ENCODE measurements at regions not wholly inside any gene's neighbourhood (a gene's known extent, or its start where the extent isn't known, plus 50 kb on each side); places are given as distances from the start of the nearest gene placed in this dataset.

DNA sequence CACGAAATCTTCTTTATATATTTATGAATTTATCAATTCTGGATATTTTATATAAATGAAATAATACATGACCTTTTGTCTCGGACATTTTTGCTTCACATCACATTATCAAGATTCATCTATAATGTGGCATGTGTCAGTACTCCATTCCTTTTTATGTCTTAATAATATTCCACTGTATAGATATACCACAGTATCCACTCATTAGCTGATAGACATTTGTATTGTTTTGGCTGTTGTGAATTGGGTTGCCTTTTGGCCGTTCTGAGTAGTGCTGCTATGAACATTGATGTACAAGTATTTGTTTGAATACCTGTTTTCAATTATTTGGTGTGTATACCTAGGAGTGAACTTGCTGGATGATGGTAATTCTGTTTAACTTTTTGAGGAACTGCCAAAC lies 323.8 kb upstream of the CA10 start:
- H3K56ac ChIP-seq (ENCODE audit: extremely low read depth, insufficient read depth, low read length): no peak overlapping the region
- H4K20me1 ChIP-seq (ENCODE audit: insufficient read depth, low read length): no peaks in the 10 kb centered on the region
- no peak overlapping the region for H2BK120ac ChIP-seq (ENCODE audit: low read depth, low read length)
- ATAC-seq (ENCODE audit: low read depth) (no peak), DNase-seq (no peak)
- no peaks in the 10 kb centered on the region for H3K27me3 ChIP-seq (ENCODE audit: control insufficient read depth, insufficient read depth, low read length)
- no peak overlapping the region for H3K4me3 ChIP-seq (ENCODE audit: insufficient read depth, low read depth, low read length)
- in situ Hi-C loops (cut with MboI; ENCODE audit: low sequenced_read_pairs) (no loop called here), intact Hi-C loops (cut with micrococcal nuclease) (no loop called here), dilution Hi-C loops (cut with HindIII; ENCODE audit: low sequenced_read_pairs, unreplicated experiment) (no loop called here)
- no TSS peak for BruUV-seq (replicated peaks)
- no peaks in the 10 kb centered on the region for H3K36me3 ChIP-seq (ENCODE audit: control insufficient read depth, insufficient read depth, low read length)
- no peak overlapping the region for H2AK5ac ChIP-seq (ENCODE audit: low read depth, low read length)
- H4K8ac ChIP-seq (ENCODE audit: low read depth in 2 of 2, low read length in 2 of 2): no peak overlapping the region
- H3K4ac ChIP-seq (ENCODE audit: low read depth, low read length): no peak overlapping the region
- no peak overlapping the region for H3K23ac ChIP-seq (ENCODE audit: low read depth, low read length)
- H3K27ac ChIP-seq (ENCODE audit: insufficient read depth, low read length): no peak overlapping the region
- ChIA-PET POLR2A (ENCODE audit: unreplicated experiment) (no interaction called here), CTCF (no interaction called here)
- no peaks in the 10 kb centered on the region for H3K9me1 ChIP-seq (ENCODE audit: insufficient read depth, low read length)
- H3K79me1 ChIP-seq (ENCODE audit: low read depth in 1 of 2, low read length in 2 of 2): no peaks in the 10 kb centered on the region
- H2BK5ac ChIP-seq (ENCODE audit: low read depth, low read length, poor library complexity, severe bottlenecking): no peak overlapping the region
- H4K91ac ChIP-seq (ENCODE audit: insufficient read depth, low read depth, low read length): no peak overlapping the region
- H3K4me2 ChIP-seq (ENCODE audit: low read depth, low read length): no peak overlapping the region
- H2BK20ac ChIP-seq (ENCODE audit: low read depth, low read length): no peak overlapping the region
- H3K18ac ChIP-seq (ENCODE audit: low read depth, low read length): no peak overlapping the region
- no CpG with 5 or more reads among the region's 3 CpGs for WGBS, 2 experiments (ENCODE audit: extremely low coverage in 2 of 2, insufficient read length in 1 of 2)
- no peak overlapping the region for H2AFZ ChIP-seq (replicated peaks; ENCODE audit: low read length, poor library complexity)
- peaks cover 7% of the 10 kb centered on the region for H3K9me3 ChIP-seq (ENCODE audit: control insufficient read depth, insufficient read depth, low read length)
- H2BK15ac ChIP-seq (ENCODE audit: low read depth, low read length): no peak overlapping the region
- H3K9ac ChIP-seq (ENCODE audit: low read depth, low read length): no peak overlapping the region
- no peak overlapping the region for H3K14ac ChIP-seq (replicated peaks; ENCODE audit: low read depth, low read length)
- TF ChIP-seq RCOR1 (IDR thresholded peaks at IDR 0.05; ENCODE audit: insufficient replicate concordance, low read length): no peak
- TF ChIP-seq SMC3 (IDR thresholded peaks at IDR 0.05; ENCODE audit: low read depth, low read length): no peak
- TF ChIP-seq, protein P1, sequence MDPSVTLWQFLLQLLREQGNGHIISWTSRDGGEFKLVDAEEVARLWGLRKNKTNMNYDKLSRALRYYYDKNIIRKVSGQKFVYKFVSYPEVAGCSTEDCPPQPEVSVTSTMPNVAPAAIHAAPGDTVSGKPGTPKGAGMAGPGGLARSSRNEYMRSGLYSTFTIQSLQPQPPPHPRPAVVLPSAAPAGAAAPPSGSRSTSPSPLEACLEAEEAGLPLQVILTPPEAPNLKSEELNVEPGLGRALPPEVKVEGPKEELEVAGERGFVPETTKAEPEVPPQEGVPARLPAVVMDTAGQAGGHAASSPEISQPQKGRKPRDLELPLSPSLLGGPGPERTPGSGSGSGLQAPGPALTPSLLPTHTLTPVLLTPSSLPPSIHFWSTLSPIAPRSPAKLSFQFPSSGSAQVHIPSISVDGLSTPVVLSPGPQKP (IDR thresholded peaks at IDR 0.05; ENCODE audit: borderline replicate concordance, low read depth, low read length): no peak
- H4K5ac ChIP-seq (ENCODE audit: low read depth, low read length): no peak overlapping the region
- H3K4me1 ChIP-seq (ENCODE audit: control insufficient read depth, insufficient read depth, low read length): no peaks in the 10 kb centered on the region
- no peak overlapping the region for H2AK9ac ChIP-seq (replicated peaks; ENCODE audit: low read depth, low read length, poor library complexity)

Data from IMR-90 (cell line).